22Rv1 (cell line): ENCODE measurements at regions not wholly inside any gene's neighbourhood (a gene's known extent, or its start where the extent isn't known, plus 50 kb on each side); places are given as distances from the start of the nearest gene placed in this dataset.

Source experiments
- CTCF ChIP-seq: fragments of 450-650 bp; IDR thresholded peaks from 2 replicates; pipeline ENCODE4 v1.5.1; 2017; ENCODE audit warnings: mild to moderate bottlenecking
- ZFX ChIP-seq: fragments of 450-650 bp; IDR thresholded peaks from 2 replicates; pipeline ENCODE4 v1.6.1; 2017; ENCODE audit warnings: antibody characterized with exemption, borderline replicate concordance

GRCh38 chr6:21349834-21350233 is 243.7 kb upstream of the SOX4 start:
- TF ChIP-seq CTCF (no peak), ZFX (no peak)
